NCI-H1930 (cell line): ENCODE measurements at regions not wholly inside any gene's neighbourhood (a gene's known extent, or its start where the extent isn't known, plus 50 kb on each side); places are given as distances from the start of the nearest gene placed in this dataset.

Source experiments
- DNase-seq, 2 experiments: peaks; one replicate each; lab custom pipeline; 2025; lab: John Stamatoyannopoulos, UW

DNA sequence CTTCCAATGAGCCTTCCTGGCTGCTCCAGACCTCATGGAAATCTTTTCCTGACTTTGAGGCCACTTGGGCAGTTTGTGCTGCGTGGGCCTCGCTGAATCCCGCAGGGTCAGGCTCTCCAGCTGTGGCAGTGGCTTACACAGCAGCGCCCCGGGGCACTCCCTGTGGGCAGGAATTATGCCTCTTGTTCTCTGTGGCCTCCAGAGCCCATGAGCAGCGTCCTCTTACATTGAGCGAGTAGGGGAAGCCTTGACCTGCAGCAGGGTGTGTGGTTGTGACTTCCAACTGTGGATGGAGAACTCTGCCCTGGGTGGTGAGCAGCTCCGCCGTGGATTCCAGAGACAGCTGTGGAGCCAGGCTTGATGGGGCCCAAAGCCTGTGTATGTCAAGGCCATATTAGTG lies 180.8 kb downstream of the GLI2 start:
- DNase-seq: no peak

DNA sequence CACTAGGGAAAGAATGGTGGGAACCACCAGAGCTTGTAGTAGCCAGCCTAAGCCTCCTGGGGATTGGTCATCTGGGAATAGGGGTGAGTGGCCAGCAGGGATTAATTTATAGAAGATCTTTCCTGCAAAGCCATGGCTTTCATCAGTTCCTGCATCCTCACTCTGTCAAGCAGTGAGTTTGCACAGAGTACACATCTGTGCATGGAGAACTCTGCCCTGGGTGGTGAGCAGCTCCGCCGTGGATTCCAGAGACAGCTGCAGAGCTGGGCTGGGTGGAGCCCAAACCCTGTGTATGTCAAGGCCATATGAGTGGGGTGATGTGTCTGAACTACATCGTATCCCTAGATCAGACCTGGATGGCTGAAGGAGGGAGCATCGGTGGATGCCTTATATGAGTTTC lies 182.2 kb downstream of the GLI2 start:
- no peak for DNase-seq

DNA sequence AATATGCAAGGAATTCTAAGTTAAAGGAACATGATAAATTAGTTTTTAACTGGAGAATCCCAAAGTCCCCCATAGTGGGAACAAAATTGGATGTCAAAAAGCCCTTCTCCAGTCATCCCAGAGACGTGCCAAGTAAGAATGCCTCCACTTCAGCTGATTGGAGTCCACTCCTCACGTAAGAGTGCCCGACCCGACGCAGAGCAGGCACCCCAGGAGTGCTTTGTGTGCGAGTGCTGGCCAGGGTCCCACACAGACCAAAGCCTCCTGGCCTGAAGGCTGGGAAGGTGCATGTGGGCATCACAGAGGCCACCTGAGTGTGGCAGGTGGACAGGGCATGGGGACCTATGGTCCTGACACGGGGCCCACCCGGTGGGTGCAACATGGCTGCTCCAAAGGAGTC lies 183.5 kb downstream of the GLI2 start:
- DNase-seq: no peak

DNA sequence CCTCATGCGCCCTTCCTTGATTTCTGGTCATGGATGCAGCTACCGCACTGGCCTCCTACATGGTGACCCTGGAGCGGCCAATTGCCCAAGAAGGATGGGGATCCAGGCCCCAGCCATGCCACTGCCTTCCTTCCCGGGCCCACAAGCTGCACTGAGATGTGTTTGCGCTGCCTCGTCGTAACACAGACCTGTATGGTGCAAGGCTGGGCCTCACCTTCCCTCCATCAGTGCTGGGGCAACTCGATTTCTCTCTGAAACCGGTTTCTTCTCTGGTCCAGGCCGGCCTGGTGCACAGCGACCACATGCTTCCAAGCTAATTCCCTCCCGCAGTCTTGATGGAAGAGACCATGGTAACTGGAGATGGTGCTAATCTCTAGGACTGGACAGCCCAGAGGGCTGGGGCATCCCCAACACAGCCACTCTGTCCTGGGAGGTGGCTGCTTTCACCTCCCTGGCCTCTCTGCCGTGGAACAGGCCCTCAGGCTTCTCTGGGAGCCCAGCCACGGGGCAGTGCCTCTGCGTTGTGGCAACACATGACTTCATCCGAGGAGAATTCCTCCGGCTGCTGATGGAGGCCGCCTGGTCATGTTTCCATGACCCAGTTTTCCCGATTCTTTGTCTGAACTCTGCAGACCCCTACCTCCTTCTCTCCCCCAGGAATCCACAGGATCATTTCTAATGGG lies 184.2 kb downstream of the GLI2 start:
- DNase-seq: no peak

DNA sequence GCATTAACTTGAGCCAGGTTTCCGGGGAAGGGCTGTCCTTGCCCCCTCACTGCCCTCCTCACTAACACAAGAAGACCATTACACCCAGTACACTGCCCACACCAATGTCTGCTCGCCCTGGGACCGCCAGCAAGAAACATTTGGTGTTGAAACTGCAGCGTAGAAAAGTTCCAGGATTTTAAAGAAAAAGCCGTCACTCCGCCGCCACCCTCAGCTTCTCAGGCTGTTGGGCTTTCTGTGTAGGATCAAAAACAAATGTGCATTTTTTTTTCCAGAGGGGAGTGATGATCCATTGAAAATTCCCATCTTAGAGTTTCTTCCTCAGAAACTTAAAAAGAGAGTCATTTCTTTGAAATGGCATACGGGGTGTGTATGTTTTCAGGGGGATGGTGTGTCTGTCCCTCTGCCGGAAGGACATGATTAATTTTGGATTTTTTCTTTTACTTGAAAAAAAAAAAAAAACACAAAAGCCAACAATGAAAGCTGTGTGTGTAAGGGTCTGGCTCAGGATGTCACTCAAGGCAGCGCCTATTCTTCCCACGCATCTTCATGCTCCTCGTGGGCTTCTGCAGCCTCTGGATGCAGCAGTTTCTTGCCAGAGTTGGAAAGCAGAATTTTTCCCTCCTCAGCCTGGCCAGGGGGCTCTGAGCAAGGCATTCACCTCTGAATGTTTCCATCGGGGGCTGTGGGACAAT lies 184.9 kb downstream of the GLI2 start:
- DNase-seq: no peak

DNA sequence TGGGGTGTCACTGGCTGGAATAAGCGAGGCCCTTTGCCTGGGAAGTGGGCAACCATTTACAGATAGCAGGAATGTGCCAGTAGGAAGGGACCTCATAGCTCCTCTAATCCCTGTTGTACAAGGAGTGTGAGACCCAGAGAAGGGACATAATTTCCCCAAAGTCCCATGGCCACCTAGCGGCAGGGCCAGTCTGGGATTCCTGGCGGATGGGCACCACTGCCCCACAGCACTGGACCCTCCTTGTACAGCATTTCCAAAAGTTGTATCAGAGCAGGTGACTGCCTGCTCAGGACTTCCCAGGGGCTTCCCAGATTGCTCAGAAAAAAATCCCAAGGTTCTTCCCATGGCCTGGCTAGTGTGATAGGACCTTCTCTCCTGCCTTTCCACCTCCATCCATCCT lies 185.8 kb downstream of the GLI2 start:
- no peak for DNase-seq

DNA sequence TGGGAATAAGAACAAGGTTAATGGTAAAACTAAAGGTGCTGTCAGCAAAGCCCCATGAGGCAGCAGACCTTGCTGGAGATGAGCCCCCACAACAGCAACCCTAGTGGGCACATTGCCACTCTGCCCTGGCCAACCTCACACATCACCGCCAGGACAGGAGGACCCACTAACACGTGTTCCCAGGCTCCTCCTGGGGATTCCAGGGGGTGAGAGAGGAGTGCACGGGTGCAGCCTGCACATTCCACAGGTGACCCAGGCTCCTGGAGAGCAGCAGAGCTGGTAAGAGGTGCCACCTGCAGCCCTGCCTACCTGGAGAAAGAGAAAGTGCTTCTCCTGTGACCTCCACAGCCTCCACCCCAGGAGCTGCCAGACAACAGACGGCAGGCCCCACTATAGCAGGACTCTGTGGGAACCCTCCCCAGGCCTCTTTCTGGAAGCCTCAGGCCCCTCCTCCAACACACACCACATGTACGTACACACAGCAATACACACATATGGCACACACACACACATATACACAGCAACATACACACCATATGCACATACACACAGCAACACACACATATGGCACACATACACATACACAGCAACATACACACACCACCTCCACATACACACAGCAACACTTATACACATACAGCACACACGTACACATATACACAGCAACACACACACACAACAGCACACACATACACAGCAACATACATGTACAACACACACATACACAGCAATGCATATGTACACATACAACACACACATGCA lies 187.1 kb downstream of the GLI2 start:
- DNase-seq: no peak

DNA sequence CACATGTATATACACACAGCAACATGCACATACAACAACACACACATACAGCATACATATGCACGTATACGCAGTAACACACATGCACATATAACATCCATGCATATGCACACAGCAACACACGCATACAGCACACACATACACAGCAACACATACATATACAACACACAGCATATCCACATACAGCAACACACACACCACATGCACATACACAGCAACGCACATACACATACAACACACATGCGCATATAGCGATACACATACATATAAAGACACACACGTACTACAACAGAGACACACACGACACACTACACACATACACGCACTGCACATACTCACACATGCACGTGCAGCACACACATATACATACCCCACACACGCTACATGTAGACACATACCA lies 187.8 kb downstream of the GLI2 start:
- DNase-seq: no peak

DNA sequence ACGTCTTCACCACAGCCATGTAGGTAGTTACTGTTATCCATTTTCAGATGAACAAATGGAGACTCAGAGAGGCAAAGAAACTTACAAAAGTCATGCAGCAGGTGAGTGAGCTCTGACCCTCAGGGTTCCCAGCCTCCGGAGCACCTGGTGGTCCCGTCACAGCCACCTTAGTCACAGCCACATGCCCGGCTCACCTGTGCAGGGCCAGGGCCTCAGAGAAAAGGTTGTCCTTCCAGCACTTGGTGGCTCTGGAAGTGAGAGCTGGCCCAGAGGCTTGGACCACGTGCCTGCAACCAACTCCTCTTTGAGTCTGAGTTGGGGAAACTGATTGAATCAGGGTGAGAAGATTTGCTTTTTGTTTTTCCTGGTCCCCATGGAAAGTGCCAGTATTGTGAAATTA lies 189.3 kb downstream of the GLI2 start:
- no peak for DNase-seq

DNA sequence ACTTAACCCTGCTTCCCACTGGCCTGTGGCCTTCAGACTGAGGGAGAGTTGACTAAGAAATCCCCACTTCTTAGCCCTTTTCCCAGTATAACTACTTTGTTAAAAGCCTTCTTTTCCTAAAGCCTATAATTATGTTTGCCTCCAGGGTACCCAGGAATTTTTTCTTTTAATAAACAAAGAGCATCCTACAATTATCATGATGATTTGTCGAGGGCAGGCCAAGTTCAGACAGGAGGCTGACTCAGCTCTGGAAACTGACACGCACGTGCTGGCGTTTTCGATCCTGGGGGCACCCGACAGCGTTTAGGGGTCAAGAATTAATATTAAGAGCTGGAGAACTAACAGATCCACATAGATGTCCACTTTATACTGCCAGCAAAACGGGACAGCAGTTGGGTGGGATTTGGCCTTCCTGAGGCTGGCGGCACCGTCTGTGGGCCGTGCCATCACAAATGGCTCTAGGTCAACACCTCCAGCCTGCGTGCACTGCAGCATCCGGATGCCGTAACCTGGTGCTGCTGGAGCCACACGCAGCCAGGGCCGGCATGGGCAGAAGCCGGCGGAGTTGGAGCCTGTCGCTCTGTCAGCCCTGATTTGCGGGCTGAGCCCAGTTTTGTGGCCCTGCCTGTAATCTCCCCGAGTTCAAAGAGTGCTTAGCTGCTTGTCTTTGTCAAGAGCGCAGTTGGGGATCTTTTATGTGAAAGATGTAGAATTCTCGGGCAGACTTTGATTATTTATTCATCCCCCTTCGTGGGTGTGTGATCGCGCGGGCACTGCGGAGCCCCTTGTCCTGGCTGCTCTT lies 191.0 kb downstream of the GLI2 start:
- no peak for DNase-seq

DNA sequence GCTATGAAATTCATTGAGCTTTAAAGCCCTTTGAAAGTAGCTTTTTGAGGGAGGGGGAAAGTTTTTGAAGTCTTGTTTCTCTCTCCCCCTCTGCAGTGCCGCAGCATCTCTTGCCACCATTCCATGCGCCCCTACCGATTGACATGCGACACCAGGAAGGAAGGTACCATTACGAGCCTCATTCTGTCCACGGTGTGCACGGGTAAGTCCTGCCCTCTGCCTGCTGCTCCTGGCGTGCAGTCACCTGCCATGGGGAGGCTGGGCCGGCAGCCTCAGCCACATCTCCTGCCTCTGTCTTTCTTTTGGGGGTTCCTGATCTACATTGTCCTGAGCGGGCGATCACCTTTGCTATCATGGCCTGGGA lies 191.6 kb downstream of the GLI2 start:
- peak in 1 of 2 experiments; percentile 23 for DNase-seq

DNA sequence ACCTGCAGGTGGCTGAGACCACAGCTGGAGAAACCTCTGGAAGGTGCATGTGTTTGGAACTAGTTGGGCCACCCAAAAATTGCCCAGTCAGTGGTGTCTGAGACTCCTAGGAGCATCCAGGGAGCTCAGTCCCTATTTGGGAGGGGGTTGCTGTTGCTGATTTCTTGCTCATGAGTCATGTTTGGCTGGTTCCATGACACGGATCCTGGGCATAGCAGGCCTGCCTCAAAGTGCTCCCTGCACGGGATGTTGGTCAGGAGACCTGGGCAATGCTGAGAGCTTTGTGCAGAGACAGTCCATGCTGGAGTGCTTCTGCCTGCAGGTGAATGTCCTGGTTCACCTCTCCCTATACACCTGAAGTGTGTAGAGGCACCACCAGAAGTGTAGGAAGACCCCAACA lies 194.2 kb downstream of the GLI2 start:
- DNase-seq: no peak

DNA sequence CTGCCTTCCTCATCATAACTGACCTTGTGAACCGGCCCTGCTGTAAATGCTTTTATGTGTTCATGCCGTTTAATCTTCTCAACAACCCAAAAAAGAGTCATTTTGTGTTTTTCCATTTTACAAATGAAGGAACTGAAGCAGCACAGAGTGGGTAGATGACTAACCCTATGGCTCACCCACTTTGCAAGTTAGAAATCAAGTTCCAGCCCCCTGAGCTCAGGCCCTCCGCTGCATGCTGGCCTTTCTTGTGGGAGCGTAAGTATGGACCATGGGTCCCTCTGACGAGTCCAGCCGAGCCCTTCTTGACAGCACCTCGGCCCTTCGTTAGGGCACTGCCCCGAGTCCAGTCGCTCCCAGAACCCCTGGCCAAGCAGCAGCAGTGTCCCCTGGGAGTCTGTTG lies 194.6 kb downstream of the GLI2 start:
- no peak for DNase-seq

DNA sequence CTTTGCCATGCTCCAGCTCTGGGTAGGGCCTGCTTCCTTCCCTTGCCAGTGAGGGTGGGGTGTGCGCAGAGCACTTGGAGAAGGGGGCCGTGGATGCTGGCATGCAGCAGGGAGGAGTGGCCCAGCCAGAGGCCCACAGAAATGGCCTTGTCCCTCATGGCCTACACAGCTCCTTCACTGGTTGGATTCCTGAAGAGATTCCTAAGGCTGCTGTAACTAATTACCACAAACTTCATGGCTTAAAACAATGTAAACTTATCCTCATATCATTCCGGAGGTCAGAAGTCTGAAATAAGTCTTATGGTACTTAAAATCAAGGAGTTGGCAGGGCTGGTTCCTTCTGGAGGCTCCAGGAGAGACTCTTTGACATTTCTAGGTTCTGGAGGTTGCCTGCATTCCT lies 195.2 kb downstream of the GLI2 start:
- no peak for DNase-seq

DNA sequence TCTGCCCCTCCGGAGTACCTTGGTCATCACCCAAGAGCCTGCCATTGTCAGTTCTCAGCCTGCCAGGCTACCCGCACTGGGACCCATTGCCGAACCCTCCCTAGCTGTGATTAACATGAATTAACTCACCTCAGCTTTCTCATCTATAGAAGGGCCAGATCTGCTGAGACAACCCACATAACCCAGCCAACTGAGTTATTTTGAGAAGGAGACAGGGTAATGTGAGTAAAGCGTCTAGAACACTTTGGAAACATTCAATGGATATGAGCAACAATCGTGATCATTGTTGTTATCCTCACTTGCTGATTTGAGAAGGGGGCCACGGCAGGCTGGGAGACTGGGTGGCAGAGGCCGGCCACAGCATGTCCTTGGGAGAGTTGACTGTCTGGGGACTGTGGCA lies 196.8 kb downstream of the GLI2 start:
- no peak for DNase-seq

DNA sequence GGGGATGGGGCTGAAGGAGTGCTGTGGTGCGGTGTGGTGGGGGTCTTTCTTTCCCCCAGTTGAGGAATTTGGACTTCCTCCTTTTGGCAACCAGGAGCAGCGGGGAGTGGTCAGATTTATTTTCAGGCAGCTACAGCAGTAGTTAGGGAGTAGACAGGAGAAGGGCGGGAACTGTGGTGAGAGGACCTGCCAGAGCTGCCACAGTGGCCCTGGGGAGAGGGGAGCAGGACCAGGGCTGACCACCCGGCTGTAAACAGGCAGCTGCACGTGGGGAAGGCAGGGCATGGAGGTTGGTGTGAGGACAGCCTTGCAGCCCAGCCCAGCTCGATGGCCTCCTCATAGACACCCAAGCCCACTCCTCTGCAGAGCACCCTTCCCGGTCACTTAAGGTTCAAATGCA lies 197.2 kb downstream of the GLI2 start:
- no peak for DNase-seq

DNA sequence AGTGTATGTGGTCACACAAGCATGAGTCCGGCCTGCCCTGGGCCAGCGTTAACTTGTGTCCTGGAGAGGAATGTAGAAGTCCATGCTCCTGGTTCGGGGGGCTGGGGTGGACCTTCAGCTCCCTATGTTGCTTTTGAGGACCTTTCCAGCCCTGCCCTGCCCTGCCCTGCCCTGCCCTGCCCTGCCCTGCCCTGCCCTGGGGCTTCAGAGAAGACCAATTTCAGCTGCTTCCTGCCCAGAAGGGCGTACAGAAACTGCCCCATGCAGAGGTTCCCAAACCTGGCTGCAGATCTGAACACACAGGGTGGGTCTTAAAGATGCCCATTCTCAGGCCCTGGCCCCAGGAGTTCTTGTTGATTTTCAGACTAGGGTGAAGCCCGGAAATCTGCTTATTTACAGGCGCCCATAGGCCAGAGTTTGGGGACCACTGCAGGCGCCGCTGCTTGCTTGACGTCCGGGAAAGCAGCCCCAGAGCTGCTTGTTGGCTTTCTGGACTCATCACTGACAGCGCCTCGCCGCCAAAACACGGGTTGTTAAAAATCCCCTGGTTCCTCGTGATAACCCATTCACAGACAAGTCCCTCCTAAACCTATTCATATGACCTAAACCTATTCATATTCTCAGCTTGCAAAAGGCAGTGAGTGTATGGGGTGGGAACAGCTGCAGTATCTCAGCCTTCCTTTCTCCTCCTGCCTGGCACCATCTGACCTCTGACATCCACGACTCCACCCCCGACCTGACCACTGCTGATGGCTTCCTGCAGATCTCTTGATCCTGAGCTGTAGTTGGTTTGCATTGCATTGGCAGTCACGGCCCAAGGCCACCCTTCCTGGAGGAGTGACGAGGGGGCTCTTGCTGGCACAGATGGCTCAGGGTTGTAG lies 198.3 kb downstream of the GLI2 start:
- no peak for DNase-seq

DNA sequence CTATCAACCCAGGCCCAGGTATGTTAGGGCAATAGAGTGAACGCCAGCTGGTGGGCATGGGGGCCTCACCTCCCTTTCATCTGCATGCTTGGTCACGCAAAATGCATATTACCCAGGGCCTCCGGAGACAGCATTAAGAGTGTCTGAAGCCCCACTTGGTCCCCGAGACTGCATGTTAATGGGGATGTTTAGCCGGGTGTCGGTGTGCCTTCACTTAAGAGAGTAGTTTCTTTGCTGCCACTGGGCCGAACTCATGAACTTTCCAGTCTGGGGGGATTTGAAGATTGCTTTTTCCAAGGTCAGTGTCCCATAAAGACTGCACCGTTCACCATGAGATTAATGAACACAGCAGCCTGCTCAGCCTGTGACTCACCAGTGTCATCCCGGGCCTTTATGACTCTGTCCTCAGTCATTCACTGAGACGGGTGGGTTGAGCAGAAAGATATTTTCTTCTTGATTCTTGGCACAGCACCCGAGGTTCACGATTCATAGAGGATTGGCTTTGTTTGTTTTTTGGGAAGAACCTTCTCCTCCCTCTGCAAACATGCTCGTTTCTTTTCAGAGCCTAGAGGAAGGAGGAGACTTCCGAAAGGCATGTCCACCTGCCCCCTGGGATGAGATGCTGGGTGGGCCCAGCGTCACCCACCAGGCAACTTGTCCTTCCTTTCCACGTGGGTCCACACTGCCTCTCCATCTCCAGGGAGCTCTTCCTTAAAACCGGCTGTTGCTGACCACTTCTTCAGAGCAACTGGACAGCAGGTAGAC lies 199.1 kb downstream of the GLI2 start:
- no peak for DNase-seq

DNA sequence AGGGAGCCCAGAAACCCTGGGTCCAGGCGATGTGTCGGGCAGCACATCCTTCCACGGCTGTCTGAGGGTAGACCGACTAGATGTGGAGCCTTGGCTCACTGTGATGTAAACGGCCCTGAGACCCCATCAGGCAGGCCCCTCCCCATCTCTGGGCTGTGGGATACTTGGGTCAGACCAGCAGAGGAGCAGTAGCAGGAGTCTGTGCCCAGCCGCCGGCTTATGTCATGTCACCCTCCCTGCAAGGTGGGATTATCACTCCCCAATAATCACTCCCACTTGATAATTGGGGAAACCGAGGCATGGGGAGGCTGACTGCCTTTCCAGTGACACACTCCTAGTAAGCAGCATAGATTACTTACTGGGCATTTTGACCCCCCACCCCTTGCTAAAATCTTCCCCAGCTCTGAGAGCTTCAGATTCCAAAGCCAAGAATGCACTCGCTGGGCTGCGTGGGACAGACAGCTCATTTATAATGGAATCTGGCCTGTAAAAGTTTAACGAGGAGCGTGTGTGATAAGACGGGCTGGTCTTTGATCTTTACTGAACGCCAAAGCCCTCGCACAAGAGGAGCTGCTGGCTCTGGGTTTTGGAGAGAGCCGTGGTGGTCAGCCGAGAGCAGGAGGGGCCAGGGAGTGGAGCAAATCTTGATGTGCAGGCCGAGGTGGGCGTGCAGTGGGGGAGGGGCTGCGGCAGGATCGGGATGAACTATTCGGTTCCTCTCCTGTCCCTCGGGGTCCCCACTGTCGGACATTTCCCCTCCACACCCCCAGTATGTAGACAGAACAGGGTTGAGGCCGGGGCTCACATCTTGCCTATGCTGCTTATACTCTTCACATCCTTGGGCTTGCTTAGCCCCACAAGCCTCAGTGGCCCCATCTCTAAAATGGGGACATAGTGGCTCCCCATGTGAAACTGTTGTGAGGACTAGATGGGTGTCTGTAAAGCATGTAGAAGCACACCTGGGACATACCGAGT lies 200.0 kb downstream of the GLI2 start:
- no peak for DNase-seq
